ENCODE measurements at regions not wholly inside any gene's neighbourhood (a gene's known extent, or its start where the extent isn't known, plus 50 kb on each side); places are given as distances from the start of the nearest gene placed in this dataset.
"Not testable (repeated sequence)": the region's sequence is repeated elsewhere in the genome, so short reads cannot be mapped to it uniquely, and the experiment has no call there.

DNA sequence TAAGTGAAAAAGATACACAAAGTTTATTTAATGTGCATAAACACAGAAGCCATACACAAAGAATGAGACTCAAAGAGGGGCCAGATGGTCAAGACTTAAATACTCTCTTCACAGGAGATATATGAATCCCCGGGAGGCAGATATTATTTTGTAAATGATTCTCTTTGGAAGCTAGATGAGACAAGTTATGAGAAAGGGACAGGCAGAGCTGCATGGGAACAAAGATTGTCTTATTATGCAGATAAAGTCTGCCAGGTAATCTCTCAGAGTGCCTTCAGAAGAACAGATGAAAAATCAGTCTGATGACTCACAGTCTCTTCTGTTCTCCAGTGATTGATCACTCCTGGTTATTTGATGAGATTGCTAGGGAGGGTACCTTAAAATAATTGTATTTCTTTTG is 89.0 kb downstream of the NAF1 start:
- DNase-seq (ENCODE audit: low read depth): no peak

DNA sequence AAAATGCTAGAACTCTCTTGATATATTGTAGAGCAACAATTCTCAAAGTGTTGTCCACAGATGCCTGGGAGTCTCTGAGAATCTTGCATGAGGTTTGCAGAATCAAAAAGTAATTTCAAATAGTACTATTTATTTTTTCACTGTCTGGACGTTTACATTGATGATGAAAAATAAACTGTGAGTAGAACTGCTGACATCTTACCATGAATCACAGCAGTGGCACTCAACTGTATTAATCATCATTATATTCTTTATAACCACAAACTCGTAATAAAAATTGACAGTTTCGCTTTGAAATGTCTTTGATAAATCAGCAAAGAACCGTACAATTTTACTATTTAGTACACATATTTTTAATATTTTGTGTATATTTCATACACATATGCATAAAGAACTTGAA is 94.5 kb downstream of the NAF1 start:
- no peak for DNase-seq (ENCODE audit: low read depth)

DNA sequence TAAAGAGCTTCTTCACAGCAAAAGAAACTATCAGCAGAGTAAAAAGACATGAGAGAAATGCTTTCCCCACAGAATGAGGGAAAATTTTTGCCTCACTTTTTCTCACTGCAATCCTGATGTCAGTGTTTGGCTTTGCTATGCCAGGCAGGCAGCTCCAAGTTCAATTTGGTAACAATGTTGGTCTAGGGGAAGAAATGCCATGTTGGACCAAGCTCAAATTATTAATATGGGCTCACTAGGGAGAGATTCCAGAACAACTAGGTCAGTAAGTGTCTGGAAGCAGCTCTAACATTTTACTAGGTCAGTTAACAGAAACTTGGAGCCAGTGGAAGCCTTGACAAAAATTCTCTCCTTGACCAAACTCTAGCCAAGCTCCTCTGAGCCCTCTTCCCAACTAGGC is 95.4 kb downstream of the NAF1 start:
- no peak for DNase-seq (ENCODE audit: low read depth)

DNA sequence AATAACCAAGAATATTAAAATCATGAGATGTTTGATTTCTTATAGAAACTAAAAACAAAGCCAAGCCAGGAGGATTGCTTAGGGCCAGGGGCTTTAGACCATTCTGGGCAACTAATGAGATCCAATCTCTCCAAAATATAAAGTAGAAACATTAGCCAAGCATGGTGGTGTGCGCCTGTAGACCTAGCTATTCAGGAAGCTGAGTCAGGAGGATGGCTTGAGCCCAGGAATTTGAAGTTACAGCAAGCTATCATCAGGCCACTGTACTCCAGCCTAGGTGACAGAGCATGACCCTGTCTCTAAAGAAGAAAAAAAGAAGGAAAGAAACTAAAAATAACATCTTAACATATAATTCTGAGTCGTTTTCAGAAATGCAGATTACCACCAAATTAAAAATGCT is 96.7 kb downstream of the NAF1 start:
- DNase-seq (ENCODE audit: low read depth): no peak

DNA sequence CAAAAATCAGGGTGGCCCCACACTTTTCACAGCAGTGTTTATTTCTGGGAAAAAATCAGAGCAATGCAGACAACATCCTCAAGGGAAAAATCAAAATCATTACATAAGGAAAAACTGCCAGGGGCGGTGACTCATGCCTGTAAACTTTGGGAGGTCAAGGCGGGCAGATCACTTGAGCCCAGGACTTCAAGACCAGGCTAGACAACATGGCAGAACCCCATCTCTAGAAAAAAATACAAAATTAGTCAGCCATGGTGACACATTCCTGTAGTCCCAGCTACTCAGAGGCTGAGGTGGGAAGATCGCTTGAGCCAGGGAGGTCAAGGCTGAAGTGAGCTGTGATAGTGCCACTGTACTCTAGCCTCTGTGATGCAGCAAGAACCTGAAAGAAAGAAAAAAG is 102.8 kb downstream of the NAF1 start:
- no peak for DNase-seq (ENCODE audit: low read depth)

DNA sequence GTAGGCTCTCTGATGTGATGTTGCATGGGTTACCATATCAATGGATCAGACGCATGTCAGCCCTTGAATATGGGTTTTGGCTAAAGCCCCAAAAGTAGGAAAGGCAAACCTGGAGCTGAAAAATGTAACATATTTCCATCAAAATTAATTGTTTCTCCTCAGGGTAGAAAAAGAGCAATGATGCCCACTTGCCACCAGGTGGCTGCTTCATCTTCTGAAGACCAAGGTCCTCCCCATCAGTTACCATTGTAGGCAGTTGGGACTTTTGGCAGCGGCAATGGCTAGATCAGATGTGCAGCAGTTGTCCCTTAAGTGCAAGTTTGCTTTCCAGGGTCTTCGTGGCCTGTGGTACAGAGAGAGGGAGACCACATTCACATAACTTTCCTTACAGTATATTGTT is 118.2 kb downstream of the NAF1 start:
- no peak for DNase-seq (ENCODE audit: low read depth)

DNA sequence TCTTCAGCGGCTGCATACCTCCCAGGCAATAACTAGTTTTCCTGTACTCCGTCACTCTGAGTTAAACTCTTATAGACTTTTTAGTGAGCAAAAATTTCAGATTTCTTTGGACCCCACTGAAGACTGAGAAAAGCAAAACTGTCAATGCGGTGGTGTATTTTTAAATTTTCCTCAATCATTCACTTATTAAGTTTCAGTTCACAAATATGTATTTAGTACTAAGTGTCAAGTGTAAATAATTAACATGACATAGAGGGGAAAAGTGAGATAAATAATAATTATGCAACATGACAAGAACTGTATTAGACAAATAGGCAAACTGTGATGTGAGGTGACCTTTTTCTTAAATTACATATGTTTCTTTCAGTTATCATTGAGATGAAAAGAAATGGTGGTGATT is 124.4 kb downstream of the NAF1 start:
- no peak for DNase-seq (ENCODE audit: low read depth)

DNA sequence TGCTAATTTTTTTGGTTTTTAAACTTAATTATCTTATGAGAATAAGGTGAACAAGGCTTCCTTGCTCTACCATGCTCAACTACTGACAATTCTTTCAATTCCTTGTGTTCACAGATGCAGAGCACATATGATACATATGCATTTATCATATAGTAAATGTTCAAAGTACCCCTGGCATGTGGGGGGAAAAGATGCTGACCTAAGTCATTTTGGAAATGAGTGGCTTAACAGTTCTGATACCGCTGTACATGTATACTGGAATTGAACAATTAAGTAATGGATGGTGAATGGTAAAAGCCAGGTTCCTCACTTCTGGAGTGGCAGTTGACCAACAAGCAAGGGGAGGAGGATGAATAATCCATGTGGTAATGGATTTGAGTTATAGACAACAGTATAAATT is 149.6 kb downstream of the NAF1 start:
- DNase-seq (ENCODE audit: low read depth): no peak

DNA sequence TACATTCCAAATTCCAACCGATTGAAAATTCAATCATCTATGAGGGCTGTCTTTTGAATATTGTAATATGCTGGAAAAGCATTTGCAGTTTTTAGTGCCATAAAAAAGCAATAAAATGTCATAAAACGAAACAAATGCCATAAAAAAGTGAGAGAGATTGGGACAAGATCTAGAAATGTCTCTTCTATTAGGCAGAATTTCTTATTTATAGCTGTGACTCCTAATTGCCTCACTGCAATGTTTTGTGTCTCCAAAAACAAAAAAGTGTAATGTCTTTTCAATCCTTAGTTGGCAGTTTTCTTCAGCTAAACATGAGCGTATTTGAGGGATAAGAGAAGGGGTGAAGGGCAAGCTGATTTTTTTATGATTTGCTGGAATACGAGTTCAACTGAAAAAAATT is 153.9 kb downstream of the NAF1 start:
- DNase-seq (ENCODE audit: low read depth): no peak

DNA sequence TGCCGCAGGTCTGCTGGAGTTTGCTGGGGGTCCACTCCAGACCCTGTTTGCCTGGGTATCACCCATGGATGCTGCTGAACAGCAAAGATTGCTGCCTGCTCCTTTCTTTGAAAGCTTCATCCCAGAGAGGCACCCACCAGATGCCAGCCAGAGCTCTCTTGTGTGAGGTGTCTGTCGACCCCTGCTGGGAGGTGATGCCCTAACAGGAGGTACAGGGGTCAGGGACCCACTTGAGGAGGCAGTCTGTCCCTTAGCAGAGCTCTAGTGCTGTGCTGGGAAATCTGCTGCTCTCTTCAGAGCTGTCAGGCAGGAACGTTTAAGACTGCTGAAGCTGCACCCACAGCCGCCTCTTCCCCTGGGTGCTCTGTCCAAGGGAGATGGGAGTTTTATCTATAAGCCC is 162.7 kb downstream of the NAF1 start:
- no peak for DNase-seq (ENCODE audit: low read depth)

DNA sequence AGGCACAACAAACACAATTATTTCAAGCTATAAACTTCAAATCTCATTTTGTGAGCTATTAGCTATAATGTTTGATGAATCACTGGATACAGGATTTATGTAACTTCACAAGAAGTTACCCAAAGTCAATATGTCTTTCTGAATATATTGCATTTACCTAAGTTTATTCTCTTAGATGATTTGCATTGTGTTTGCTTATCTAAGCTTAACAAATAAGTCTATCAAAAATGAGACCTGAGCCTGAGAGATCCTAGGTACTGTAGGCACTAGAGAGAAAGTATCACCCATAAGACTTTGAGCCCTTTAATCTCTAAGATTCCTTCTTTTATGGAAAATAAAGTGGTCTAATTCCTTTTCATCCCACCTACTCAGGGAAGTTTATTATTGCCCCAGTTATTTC is 178.2 kb downstream of the NAF1 start:
- no peak for DNase-seq (ENCODE audit: low read depth)

DNA sequence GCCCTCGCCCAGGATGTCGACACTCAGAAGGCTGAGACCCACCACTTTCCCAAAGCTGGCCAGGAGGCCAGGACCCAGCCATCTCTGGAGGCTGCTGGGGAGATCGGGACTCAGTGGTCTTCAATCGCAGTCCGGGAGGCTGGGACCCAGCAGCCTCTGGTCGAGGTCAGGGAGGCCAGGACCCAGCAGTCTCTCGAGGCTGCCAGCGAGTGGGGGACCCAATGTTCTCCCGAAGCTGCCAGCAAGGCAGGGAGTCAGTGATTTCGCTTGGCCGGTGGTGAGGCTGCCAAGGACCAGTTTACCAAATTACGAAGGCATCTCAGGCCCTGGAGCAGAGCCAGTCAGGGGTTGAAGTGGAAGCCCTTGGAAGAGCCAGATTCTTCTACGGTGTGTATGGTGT is 181.6 kb downstream of the NAF1 start:
- no peak for DNase-seq (ENCODE audit: low read depth)

DNA sequence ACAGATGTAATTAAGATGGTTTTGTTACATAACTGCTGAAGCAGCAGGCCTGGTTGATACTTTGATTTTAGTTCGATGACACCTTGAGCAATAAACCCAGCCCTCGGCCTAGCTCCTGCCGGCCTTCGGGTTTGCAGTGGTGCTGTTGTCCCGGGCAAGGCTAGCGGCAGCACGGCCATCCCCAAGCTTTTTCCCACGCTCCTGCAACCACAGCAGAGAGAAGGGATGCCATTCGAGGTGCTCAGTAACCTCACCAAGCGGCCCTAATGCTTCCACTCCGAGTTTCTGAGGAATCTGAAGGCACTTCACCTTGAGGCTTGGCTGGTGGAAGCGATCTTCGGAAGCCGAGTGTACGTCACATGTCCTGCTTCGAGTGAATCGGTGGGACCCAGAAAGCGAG is 182.1 kb downstream of the NAF1 start:
- DNase-seq (ENCODE audit: low read depth): no peak

DNA sequence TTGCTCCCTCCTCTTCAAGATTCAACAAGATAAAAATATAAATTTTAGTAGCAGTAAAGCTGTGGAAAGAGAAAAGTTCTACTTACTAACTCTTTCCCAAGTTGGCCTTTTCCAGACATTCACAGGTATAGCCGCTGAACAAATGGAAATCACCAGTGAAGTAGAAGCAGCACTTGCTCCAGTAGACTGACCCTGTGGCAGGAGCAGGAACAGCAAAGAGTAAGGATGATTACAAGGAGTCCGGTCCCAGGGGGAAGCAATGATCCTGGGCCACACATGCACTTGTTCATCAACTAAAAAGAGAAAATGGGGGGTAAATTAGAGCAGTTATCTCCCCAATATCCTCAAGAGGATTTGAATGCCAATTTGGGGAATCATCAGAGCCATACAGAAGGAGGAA is 184.9 kb downstream of the NAF1 start:
- no peak for DNase-seq (ENCODE audit: low read depth)

DNA sequence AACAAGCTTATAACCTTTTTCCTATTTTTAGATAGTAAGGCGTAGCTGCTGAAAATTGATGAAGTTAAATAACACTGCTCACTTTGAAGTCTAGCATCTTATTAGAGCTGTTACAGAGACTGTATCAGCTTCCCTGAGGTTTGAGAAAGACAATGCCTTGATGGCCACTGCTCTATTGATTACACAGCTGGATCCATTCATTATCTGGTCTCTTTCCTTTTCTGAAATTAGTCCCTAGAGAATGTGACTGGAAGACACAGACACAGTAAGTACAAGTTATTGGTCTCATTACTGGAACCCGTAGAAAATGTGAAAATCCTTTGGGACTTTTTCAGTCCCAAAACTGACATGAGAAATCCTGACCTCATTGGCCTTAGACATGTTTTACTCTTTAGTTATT is 188.3 kb downstream of the NAF1 start:
- DNase-seq (ENCODE audit: low read depth): no peak

DNA sequence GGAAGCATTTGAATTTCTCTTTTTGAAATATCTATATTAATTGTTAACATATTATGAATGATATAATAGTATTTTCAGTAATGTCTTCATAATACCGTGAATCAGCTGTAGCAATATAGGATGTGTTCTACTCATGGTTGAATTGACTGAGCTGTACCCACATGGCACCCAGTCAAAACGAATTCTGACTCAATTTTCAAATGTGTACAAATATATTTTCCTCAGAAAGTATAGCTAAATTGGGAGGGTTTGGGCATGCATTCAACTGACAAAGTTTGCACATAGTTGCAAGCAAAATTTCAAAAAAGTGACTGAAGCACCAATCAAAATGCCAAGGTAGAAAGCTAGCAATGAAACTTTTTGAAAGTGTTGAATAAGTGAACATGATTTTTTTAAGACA is 188.9 kb downstream of the NAF1 start:
- DNase-seq (ENCODE audit: low read depth): no peak

DNA sequence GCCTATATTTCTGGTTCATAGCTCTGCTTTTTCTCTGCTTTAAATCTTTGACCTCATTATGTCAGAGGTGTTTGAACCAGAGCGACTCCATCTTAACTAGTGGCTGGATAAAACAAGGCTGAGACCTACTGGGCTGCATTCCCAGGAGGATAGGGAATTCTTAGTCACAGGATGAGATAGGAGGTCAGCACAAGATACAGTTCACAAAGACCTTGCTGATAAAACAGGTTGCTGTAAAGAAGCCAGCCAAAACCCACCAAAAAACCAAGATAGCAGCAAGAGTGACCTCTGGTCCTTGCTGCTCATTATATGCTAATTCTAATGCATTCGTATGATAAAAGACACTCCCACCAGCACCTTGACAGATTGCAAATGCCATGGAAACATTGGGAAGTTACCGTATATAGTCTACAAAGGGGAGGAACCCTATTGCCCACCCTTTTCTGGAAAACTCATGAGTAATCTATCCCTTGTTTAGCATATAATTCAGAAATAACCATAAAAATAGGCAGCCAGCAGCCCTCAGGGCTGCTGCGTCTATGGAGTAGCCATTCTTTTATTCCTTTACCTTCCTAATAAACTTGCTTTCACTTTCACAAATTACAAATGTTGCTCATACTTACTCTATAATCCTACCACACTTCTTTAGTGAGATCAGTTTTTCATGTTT is 193.9 kb downstream of the NAF1 start:
- DNase-seq (ENCODE audit: low read depth): no peak

DNA sequence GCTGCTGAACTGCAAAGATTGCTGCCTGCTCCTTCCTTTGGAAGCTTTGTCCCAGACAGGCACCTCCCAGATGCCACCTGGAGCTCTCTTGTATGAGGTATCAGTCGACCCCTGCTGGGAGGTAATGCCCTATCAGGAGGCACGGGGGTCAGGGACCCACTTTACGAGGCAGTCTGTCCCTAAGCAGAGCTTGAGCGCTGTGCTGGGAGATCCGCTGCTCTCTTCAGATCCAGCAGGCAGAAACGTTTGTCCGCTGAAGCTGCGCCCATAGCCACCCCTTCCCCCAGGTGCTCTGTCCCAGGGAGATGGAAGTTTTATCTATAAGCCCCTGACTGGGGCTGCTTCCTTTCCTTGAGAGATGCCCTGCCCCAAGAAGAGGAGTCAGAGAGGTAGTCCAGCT is 197.5 kb downstream of the NAF1 start:
- DNase-seq (ENCODE audit: low read depth): no peak

DNA sequence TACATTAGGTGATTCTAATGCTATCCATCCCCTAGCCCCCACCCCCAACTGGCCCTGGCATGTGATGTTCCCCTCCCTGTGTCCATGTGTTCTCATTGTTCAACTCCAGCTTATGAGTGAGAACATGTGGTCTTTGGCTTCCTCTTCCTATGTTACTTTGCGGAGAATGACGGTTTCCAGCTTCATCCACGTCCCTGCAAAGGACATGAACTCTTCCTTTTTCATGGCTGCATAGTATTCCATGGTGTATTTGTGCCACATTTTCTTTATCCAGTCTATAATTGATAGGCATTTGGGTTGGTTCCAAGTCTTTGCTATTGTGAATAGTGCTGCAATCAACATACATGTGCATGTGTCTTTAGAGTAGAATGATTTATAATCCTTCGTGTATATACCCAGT is 200.7 kb downstream of the NAF1 start:
- not testable (repeated sequence) for DNase-seq (ENCODE audit: low read depth)

DNA sequence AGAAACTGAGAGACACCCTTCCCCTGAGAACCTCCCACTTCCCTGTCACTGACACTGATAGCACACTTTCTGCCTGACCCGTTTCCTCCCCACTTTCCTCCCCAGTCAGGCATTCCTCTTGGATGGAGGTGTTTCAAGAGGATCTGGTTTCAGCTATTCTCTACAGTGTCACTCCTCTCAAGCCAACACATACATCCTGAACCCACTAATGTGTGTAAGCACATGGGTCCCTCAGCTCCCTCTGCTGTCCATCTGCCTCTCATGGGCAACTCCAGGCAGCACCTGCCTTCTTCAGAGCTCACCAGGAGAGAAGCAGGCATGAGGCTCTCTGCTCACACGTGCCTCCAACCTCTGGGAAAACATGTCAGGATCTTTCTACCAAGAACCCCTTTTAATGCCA is 207.6 kb downstream of the NAF1 start:
- no peak for DNase-seq (ENCODE audit: low read depth)

DNA sequence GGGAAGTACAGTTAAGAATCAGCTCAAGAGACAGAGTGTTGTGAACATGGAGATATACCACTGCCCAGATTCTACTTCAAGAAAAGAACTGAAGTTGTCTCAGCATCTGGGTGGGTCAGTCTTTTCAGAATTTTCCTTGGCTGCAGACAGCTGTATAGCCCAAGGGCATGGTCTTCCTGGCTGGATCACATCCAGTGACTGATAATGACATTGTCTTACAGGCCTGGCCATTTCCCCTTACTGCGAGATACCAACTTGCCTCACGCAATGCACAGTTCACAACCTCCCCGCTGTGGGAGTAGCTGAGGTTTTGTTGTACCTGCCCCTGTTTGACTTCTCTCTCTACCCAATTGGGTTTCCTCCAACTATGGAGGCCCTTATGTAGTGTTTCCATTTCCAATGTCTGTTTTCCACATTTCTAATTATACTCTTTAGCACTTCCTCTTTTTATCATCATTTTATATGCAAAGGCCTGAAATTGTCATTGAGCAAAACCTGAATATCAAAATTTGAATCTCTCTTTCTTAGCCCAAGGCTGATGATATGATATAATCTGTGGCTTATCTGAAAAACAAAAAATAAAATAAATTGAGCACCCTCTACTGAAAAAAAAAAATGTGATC is 209.1 kb downstream of the NAF1 start:
- DNase-seq (ENCODE audit: low read depth): no peak

DNA sequence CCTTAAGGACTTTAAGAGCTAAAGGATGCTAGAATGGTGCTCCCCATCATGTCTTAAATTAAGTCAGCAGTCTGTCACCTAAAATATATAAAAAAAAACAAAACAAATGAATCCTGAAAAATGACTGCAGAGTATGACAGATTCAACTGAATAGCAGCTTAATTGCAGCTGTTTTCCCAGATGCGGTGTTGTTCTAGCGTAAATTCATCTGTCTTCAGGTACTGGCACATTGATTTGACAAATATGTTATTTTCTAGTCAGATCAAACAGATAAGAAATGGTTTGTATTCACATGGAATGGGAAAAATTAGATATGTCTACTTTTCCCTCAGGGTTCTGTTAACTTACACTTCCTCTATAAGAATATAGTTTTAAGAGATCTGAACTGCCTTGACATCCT is 211.7 kb downstream of the NAF1 start:
- DNase-seq (ENCODE audit: low read depth): no peak

DNA sequence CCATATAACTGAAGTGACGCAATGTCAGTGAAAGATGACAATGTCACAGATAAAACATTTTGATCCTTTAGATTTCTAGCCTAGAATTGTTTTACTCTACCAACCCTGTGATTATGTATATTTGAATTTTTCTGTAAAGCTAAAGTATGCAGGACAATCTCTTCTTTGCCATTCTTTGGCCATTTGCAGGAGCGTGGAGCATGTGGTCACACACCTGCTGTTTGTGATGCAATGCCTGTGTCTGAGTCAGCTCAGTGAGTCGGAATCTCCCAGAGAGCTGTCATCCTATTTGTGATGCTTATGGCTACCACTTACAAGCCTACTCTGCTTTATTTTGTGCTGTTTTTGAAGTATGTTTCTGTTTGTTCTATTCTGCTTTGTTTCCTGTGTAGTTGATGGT is 214.5 kb downstream of the NAF1 start:
- no peak for DNase-seq (ENCODE audit: low read depth)

DNA sequence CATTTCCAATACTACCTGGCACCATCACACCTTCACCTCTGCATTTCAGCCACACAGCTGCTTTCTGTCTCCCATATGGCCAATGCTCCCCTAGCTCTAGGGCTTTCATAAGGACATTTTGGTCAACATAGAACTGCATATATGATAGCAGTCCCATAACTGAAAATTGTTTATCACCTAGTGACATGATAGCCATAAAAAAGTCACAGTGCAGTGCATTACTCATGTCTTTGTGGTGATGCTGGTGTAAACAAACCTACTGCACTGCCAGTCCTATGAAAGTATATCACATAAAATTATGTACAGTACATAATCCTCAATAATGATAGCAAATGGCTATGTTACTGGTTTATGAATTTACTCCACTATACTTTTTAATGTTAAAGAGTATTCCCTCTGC is 221.0 kb downstream of the NAF1 start:
- DNase-seq (ENCODE audit: low read depth): no peak
